HG02763 (cell line): ENCODE measurements at regions not wholly inside any gene's neighbourhood (a gene's known extent, or its start where the extent isn't known, plus 50 kb on each side); places are given as distances from the start of the nearest gene placed in this dataset.
A peak's percentile ranks its signal among the peaks of the same experiment; 100 is the strongest.
"Not testable (repeated sequence)": the region's sequence is repeated elsewhere in the genome, so short reads cannot be mapped to it uniquely, and the experiment has no call there.

ENCODE experiments used
- ATAC-seq: cut with Tn5 transposase; IDR thresholded peaks from one replicate; pipeline ENCODE4 v1.9.1; 2021; ENCODE audit warnings: mild to moderate bottlenecking, moderate library complexity; ENCODE audit not compliant: unreplicated experiment

GRCh38 chr18:59057493-59057795, 82.2 kb upstream of the SEC11C start:
- no peak for ATAC-seq

DNA sequence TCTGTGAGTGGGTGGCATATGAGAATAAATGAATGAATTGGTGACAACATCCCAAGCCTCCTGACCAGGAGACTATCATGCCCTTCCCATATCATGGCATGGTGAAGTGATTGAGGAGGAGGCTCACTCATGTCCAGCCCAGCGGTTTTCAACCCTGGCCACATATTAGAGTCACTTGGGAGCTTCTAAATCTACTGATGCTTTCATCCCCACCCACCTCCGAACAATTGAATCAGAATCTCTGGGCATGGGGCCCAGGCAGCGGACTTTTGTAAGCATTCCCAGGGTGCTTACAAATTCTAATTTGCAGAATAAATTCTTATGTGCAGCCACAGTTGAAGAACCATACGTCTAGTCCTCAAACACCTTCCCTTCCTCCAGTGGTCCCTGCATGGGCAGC, 81.7 kb upstream of the SEC11C start:
- ATAC-seq = no peak

- no peak for ATAC-seq
Observed at GRCh38 chr18:59059140-59059539, 80.5 kb upstream of the SEC11C start.

DNA sequence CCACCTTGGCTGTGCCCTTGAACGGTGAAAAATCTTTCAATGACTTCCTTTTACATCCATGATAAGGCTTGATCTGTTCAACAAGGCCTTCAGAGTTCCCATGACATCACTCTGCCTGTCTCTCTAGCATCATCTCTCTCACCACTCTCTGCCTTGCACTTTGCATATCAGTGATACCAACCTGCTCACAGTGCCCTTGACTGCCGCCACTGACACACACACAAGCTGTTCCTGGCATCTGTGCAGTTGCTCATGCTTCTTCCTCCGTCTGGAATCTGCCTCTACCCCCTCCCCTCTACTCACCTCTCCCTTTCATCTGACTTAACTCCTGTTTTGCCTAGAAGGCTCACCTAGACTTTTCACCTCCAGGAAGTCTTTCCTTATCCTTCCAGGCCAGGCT, 79.1 kb upstream of the SEC11C start:
- no peak for ATAC-seq

GRCh38 chr18:59061914-59062642, 77.6 kb upstream of the SEC11C start:
- ATAC-seq = peak; percentile 35

- peak; percentile 50 for ATAC-seq
Observed at GRCh38 chr18:59062643-59063006, 77.1 kb upstream of the SEC11C start.

DNA sequence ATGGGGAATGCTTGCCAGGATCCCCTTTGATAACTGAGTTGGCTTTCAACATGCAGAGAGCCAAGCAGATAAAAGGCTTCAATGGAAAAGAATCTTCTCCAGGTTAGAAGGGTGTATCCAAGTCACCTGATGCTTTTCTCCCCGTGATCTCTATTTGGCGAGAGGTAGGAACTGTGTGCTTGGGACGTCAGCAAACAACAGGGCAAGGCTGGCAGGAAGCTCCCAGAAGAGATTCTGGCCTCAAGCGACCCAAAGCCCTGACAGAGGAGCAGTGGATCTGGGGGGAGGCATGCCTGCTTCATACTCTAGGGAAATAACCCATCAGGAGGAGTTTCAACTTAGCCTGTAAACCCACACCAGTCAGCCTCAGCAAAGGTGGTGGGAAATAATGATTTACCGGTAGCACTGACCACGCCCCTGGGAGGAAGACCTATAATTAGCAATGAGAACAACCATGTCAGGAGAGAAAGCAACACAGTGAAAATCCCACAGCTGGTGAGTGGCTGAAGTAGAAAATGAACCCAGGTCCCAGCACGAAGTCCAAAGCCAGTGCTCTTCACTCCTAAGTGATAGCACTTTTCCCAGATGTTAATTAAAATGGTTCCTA, 76.3 kb upstream of the SEC11C start:
- peak; percentile 50 for ATAC-seq

DNA sequence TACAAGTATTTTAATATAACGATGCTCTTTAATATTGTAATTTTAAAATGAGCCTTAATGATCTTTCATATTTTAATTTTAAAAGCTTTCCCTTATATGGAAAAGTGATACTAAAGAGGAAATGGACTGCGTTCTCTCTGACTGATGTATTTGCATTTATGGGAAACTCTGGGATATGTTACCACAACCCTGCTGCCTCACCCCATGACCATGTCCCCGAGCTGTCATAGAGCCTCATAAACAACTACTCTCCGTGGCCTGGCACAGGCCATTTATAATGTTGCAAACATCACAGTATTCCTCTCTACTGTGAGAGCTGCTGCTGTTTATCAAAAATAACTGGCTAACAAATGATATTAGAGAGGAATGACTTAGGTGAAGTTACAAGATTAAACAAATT, 75.8 kb upstream of the SEC11C start:
- ATAC-seq = no peak

DNA sequence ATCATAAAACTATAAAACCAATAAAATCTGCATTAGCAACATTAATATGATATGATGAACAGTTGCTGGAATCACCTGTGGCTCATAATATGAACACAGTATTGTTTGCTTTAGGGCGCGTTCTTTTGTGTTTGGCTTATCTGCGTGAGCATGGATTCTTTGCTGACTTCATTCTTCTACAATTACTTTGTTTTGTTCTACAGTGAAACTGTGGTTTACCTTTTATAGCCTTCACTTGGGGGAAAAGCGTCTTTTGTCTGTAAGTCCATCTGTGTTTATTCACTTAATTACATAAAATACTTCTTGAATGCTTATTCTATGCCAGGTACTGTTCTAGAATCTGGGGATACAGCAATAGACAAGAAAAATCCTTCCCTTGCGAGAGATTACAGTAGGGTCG, 74.0 kb upstream of the SEC11C start:
- no peak for ATAC-seq

GRCh38 chr18:59067873-59068272, 71.8 kb upstream of the SEC11C start:
- no peak for ATAC-seq

- no peak for ATAC-seq
Observed at GRCh38 chr18:59068276-59069071, 71.2 kb upstream of the SEC11C start.

GRCh38 chr18:59070181-59070912, 69.3 kb upstream of the SEC11C start:
- ATAC-seq = peak; percentile 63

GRCh38 chr18:59072727-59073421, 66.8 kb upstream of the SEC11C start:
- no peak for ATAC-seq

GRCh38 chr18:59075923-59076322, 63.8 kb upstream of the SEC11C start:
- no peak for ATAC-seq

DNA sequence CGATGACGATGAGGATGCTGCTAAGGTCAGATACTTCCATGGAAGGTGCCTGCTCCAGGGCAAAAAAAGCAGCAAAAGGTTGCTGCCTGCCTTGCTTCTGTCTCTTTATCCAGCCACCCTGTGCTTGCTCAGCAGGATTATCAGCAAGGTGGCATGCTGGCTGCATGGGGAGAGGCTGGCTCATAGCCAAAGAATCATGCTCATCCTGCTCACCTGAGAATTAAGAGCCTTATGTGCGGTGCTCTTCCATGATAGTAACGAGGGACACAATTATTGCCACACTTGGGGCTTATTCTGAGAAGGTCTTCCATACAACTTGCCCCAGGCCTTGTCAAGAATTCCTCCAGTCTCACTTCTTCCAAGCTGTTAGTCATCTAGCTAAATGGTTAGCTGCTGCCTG, 60.4 kb upstream of the SEC11C start:
- no peak for ATAC-seq

GRCh38 chr18:59079687-59080501, 59.8 kb upstream of the SEC11C start:
- not testable (repeated sequence) for ATAC-seq

DNA sequence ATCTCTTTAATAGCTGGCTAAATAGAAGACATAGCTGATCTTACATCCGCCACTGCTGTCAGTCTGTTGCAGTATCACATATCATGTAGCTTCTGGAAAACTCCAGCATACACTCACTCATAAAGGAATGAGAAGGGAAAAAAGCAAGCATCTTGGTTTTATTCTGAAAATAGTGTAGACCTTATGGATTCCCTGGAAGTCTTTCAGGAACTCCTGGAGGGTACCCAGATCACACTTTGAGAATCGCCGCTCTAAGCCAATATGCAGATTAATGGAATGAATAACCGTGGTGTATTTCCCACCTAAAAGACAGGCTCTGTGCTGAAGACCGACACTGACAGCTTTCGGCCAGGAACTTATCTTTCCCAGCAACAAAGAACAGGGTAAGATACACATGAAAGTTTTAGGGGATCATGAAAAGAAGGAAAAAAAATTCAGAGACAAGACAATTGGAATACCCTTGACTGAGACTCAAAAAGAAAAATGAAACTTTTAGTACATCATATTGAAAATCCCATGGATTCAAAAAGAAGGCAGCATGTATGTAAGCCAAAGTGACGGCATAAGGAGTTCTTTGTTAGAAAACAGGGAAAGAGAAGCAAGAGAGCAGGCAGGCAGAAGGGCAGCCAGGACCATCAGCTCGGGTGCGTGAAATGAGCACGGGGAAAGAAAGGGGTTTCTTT, 56.4 kb upstream of the SEC11C start:
- no peak for ATAC-seq

GRCh38 chr18:59085126-59085794, 54.4 kb upstream of the SEC11C start:
- ATAC-seq = peak; percentile 49

DNA sequence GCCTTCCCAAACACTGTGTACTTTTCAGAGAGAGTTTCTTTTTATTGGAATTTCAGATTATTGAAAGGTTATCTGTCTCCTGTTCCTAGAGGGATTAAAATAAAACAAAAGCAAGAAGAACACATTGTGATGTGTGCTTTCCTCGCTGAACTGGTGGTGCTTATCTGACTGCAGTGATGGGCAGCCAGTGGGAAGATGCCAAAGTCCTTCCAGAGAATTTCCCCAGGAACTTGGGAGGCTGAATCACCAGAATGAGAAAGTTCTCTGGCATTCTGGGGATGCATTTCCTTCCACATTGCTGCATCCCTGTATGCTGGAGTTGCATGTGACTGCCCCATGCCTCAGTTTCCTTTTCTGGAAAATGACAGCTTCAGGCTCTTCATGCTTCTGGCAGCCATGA, 53.9 kb upstream of the SEC11C start:
- ATAC-seq = no peak
